Hematopoietic multipotent progenitor cell treated with erythropoietin and hydrocortisone succinate and interleukin-3 and kit ligand, for 8 days (in vitro differentiated cells): ENCODE measurements at regions not wholly inside any gene's neighbourhood (a gene's known extent, or its start where the extent isn't known, plus 50 kb on each side); places are given as distances from the start of the nearest gene placed in this dataset.

ENCODE experiments used
- DNase-seq: peaks from one replicate; pipeline ENCODE4 v3.0.0-alpha.2; 2015

GRCh38 chr3:117589454-117589853 is 879.9 kb downstream of the TUSC7 start:
- DNase-seq, result no peak

DNA sequence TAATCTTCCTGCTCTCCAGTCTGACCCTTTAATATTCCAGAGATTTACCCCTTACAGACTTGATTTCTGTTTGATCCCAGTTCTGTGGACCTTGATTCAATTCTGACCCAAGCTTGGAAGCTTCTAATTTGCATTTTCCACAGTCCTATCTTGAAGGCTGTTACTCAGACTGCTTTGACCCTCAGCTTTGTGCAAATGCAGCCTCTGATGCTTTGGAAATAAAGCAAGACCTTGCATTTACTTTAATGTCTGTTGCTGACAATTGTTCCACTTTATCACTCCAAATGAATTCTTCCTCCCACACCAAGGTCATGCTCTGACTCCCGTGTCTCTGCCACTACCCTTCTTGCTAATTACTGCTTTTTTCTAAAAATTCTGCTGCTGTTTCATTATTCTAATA is 886.0 kb downstream of the TUSC7 start:
- no peak for DNase-seq

DNA sequence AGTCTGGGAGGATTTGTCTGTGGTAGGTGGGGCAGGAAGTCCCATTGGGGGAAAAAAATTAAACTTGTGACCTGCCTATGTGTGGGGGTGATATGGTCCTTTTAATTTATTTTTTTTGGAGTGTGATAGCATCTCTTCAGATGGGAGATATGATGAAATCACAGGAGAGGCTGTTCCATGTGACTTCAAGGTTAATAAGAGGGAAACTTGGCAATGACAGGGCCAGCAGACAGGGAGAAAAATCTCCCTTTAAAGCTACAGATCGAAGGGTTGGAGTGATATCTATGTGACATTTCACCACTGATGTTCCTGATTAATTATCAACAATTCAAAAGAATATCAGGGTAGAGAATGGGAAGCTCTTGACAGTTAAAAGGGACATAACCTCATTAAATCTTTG is 886.9 kb downstream of the TUSC7 start:
- no peak for DNase-seq

- no peak for DNase-seq
These were observed 888.3 kb downstream of the TUSC7 start for GRCh38 chr3:117597865-117598264.

DNA sequence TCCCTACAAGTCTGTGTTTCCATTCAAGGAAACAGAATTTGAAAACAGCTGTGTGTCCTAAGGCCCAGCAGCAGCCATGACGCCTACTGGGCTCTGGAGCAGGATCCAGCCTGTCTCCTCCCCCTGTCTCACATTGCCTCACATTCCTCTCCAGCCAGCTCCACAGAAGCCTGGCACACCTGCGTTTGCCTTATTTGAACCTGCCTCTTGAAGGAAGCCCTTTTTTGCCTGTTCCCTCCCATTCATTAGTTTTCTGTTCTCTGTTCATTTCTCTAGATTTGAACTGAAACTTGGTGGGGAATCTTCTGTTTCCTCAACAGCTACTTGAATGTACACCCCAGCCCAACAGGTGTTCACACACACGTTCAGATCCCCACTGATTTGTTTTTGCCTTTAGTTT is 890.5 kb downstream of the TUSC7 start:
- DNase-seq, result no peak

DNA sequence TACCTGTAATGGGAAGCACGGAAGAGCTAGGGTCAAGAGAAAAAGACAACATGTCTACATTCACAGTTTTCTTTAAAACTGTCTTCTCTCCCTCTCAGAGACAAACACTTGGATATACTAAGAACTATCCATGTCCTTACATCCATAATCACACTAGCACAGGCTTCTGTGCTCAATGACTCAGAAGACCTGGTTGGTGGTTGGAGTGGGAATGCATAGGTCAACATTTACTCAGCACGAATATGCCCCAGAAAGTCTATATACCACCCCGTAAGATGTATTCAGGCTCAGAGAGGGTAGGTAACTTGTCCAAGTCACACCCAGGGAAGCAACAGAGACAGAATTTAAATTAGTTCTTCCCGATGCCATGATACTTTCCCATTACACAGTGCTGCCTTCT is 891.1 kb downstream of the TUSC7 start:
- DNase-seq, result no peak

GRCh38 chr3:117602058-117602644 is 892.6 kb downstream of the TUSC7 start:
- no peak for DNase-seq

- DNase-seq, result no peak
These were observed 893.5 kb downstream of the TUSC7 start for GRCh38 chr3:117603097-117603496.

DNA sequence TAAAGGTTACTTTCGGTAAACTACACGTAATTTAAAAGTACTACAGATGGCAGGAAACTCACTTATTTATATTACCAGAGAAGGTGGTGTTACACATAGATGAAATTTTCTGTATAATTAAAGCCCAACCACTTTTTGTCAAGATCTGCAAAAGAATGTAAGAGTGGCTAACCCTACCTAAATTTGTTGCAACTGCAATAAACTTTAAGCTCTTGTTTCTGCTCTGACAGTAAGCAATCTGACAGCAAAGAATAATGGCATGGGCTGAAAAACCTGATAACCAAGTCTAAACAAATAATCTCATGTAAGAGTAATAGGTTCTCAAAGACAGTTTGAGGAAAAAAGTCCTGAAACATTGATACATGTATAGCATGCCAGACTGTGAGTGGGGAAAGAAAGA is 897.3 kb downstream of the TUSC7 start:
- DNase-seq, result no peak

DNA sequence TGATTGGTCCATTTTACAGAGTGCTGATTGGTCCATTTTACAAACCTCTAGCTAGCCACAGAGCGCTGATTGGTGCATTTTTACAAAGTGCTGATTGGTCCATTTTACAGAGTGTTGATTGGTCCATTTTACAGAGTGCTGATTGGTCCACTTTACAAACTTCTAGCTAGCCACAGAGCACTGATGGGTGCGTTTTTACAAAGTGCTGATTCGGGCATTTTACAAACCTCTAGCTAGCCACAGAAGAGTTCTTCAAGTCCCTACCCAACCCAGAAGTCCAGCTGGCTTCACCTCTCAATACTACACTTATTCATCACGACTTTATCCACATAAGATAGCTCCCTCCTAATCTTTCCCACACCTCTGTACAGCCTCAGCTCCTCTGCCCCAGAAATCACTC is 899.8 kb downstream of the TUSC7 start:
- no peak for DNase-seq

- DNase-seq, result no peak
These were observed 900.6 kb downstream of the TUSC7 start for GRCh38 chr3:117610156-117610555.

DNA sequence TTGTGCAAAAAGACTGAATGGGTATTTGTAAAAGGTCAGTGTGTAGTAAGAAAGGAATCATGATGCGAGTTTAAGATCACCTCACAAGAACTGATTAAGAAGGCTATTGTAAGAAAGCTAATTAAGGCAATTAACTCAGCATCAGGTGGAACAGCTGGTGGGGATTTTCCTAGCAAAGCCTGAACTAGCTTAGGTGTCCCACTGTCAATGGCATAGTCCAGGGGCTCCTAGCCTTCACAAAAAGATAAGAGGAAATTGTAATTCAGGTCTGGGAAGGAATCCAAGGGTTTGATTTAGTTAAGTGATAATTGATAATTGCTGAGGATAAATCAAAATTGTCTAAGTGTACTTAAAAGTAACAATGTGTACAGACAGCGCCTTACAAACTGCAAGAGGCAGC is 901.6 kb downstream of the TUSC7 start:
- no peak for DNase-seq

GRCh38 chr3:117616227-117616626 is 906.6 kb downstream of the TUSC7 start:
- no peak for DNase-seq

DNA sequence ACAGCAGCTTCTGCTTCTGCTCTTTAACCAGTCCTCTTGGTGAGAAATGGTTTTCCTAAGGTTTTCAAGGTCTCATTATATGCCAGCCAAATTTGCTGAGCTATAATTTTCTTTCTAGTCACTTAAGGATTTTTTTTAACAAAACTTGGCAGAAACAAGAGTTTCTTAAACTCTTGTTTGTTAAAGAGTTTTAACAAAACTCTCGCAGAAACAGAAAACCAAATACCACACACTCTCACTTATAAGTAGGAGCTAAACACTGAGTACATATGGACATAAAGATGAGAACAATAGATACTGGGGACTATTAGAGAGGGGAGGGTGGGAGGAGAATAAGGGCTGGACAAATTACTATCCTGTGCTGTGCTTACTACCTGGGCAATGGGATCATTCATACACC is 908.3 kb downstream of the TUSC7 start:
- no peak for DNase-seq

GRCh38 chr3:117618462-117618861 is 908.9 kb downstream of the TUSC7 start:
- no peak for DNase-seq

GRCh38 chr3:117619805-117620204 is 910.2 kb downstream of the TUSC7 start:
- no peak for DNase-seq

GRCh38 chr3:117622171-117622841 is 912.7 kb downstream of the TUSC7 start:
- DNase-seq, result no peak

- DNase-seq, result no peak
These were observed 914.8 kb downstream of the TUSC7 start for GRCh38 chr3:117624424-117624823.

GRCh38 chr3:117625174-117625573 is 915.6 kb downstream of the TUSC7 start:
- no peak for DNase-seq

- no peak for DNase-seq
These were observed 917.0 kb downstream of the TUSC7 start for GRCh38 chr3:117626577-117626976.

- DNase-seq, result no peak
These were observed 919.3 kb downstream of the TUSC7 start for GRCh38 chr3:117628823-117629291.

- DNase-seq, result no peak
These were observed 919.9 kb downstream of the TUSC7 start for GRCh38 chr3:117629505-117629904.

GRCh38 chr3:117630469-117630868 is 920.9 kb downstream of the TUSC7 start:
- DNase-seq, result no peak

DNA sequence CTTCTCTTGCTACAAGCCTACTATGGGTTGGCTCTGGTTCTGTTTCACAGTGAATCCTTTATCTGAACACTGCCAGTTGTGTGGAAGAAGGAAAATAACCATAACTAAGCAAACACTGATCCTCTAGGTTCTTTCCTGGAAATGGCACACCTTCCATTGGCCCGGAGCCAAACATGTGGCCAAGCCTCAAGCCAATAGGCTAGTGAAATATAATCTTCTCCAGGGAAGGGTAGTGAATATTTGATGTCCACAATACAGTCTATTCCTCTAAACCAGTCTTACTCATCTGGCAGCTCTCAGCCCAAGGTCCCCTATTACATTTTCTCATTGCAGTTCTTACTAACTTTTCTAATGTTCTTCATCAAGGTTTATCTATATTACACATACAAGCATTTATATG is 921.3 kb downstream of the TUSC7 start:
- DNase-seq, result no peak

DNA sequence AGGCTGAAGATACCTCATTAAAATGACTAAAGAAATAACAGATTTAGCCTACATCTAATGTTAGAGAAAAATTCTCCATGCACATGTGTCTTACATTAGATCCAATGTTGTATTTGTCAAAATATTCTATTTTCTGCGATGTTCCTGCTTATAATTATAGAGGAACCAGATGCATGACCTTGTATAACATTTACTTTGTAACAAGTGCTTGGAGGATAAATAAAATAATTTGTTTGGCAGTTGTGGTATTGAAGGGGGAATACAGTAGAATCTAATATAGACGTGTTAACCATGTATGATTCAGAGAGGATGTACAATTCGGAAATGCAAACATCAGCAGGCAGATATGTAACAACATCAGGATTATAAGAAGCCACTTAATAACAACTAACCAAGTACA is 922.2 kb downstream of the TUSC7 start:
- DNase-seq, result no peak
